Left lung (tissue), 4 donors: ENCODE measurements at regions not wholly inside any gene's neighbourhood (a gene's known extent, or its start where the extent isn't known, plus 50 kb on each side); places are given as distances from the start of the nearest gene placed in this dataset.

Experiments
- ATAC-seq: fragments of 200-7000 bp; cut with Tn5 transposase; one replicate; pipeline ENCODE4 v1.9.1; 2020; ENCODE audit warnings: moderate library complexity
- DNase-seq, 4 donors: peaks; one replicate each; pipeline ENCODE4 v3.0.0-alpha.2; 2013 to 2020
- H3K27ac ChIP-seq, 2 donors: fragments of 200-600 bp; sonication (generic) in 1 of 2; one replicate each; pipeline versions ENCODE4 v1.5.0 to v1.8.0; 2020 to 2021
- H3K27me3 ChIP-seq, 2 donors: fragments of 200-600 bp; sonication (generic) in 1 of 2; one replicate each; pipeline versions ENCODE4 v1.5.0 to v1.8.0; 2020 to 2021
- H3K36me3 ChIP-seq, 2 donors: fragments of 200-600 bp; sonication (generic) in 1 of 2; one replicate each; pipeline versions ENCODE4 v1.5.0 to v1.8.0; 2020 to 2021
- H3K4me1 ChIP-seq, 2 donors: fragments of 200-600 bp; one replicate each; pipeline ENCODE4 v1.8.0; 2021
- H3K4me3 ChIP-seq, 2 donors: fragments of 200-600 bp; sonication (generic) in 1 of 2; one replicate each; pipeline versions ENCODE4 v1.5.0 to v1.8.0; 2020 to 2021; ENCODE audit warnings: mild to moderate bottlenecking in 1 of 2
- H3K9me3 ChIP-seq, 2 donors: fragments of 200-600 bp; sonication (generic) in 1 of 2; one replicate each; pipeline versions ENCODE4 v1.5.0 to v1.8.0; 2020 to 2021
- CTCF ChIP-seq, 2 donors: fragments of 200-600 bp; sonication (generic) in 1 of 2; IDR thresholded peaks; one replicate each; pipeline versions ENCODE4 v1.5.0 to v1.8.0; 2021; ENCODE audit warnings: antibody characterized with exemption in 2 of 2
- intact Hi-C, 2 donors: fragments of 100-400 bp; cut with DNase I; formaldehyde crosslinking; loops; one replicate each; pipeline versions ENCODE4 v1.11.2 to v1.14.2; 2022
- donor health status: DM: no; HTN: yes; CAD: no.
- donor health status: DM: no; HTN: no; CAD: no.

DNA sequence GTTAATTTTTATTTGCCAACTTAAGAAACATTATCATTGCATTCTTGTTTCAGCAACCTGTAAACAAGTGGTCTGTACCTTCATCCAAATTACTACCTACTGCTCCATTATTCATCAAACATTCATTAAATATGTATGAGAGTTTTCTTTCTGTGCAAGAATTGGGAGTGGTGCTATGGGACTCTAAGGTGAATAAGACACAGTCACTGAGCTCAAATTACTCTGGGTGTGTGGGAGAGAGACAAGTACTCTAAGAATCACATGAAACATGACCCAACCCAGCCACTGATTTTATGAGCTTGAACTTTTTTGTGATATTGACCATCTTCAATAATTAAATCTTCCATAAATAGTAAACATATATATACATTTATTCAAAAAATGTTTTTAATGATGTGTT lies 227.2 kb upstream of the TP63 start:
- Histone ChIP-seq H3K4me3 (no peak overlapping the region), H3K27ac (no peak overlapping the region), H3K4me1 (no peaks in the 10 kb centered on the region), H3K9me3 (no peaks in the 10 kb centered on the region), H3K36me3 (no peaks in the 10 kb centered on the region), H3K27me3 (no peaks in the 10 kb centered on the region)
- ATAC-seq (no peak), DNase-seq (no peak)
- intact Hi-C loops: no loop called here
- no peak for TF ChIP-seq CTCF (IDR thresholded peaks at IDR 0.05)

- DNase-seq (no peak), ATAC-seq (no peak)
- no peak overlapping the region for H3K4me3 ChIP-seq
- H3K27me3 ChIP-seq: no peaks in the 10 kb centered on the region
- no peaks in the 10 kb centered on the region for H3K4me1 ChIP-seq
- H3K36me3 ChIP-seq: no peaks in the 10 kb centered on the region
- TF ChIP-seq CTCF (IDR thresholded peaks at IDR 0.05): no peak
- no peak overlapping the region for H3K27ac ChIP-seq
- intact Hi-C loops: no loop called here
- no peaks in the 10 kb centered on the region for H3K9me3 ChIP-seq
These were observed 226.2 kb upstream of the TP63 start for GRCh38 chr3:189404797-189405484.

GRCh38 chr3:189406148-189406547 lies 225.0 kb upstream of the TP63 start:
- H3K27ac ChIP-seq: no peak overlapping the region
- H3K36me3 ChIP-seq: no peaks in the 10 kb centered on the region
- H3K9me3 ChIP-seq: no peaks in the 10 kb centered on the region
- H3K27me3 ChIP-seq: no peaks in the 10 kb centered on the region
- no peak for TF ChIP-seq CTCF (IDR thresholded peaks at IDR 0.05)
- DNase-seq (no peak), ATAC-seq (no peak)
- no peaks in the 10 kb centered on the region for H3K4me1 ChIP-seq
- no peak overlapping the region for H3K4me3 ChIP-seq
- intact Hi-C loops: no loop called here

DNA sequence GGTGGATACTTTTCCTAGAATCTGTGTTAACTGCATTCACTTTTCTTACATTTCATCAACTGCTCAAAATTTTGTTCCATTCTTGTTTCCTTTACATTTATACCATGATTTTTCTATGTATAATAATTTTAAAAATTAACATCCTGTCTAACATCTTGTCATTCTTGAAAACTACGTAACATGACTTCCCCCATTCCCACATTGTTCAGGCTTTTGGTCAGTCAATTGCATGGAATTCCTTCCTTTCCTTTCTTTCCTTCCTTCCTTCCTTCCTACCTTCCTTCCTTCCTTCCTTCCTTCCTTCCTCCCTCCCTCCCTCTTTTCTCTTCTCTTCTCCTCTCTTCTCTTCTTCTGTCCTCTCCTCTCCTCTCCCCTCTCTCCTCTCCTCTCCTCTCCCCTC lies 220.7 kb upstream of the TP63 start:
- DNase-seq (no peak), ATAC-seq (no peak)
- intact Hi-C loops: no loop called here
- no peak for TF ChIP-seq CTCF (IDR thresholded peaks at IDR 0.05)
- no peak overlapping the region for H3K4me3 ChIP-seq
- no peaks in the 10 kb centered on the region for H3K4me1 ChIP-seq
- no peaks in the 10 kb centered on the region for H3K27me3 ChIP-seq
- H3K36me3 ChIP-seq: no peaks in the 10 kb centered on the region
- H3K9me3 ChIP-seq: no peaks in the 10 kb centered on the region
- H3K27ac ChIP-seq: no peak overlapping the region

DNA sequence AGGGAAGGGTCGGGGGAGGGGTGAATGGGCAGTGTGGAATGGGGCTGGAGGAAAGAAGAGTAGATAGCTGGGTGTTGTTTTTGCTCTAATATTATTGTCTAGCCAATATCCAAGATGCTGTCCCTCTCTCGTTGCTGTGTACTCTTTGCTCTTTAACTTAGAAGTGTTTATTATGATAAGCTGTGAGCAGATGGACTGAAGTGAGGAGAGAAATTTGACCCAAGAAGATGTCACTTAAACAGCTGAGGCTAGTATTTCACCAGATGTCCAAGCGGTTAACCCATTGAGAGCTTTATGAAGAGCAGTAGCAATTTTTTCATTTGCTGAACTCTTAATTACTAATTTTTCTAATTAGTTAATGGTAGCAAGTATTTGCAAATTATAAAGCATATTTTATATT lies 212.2 kb upstream of the TP63 start:
- H3K36me3 ChIP-seq: no peaks in the 10 kb centered on the region
- intact Hi-C loops: no loop called here
- no peaks in the 10 kb centered on the region for H3K27me3 ChIP-seq
- no peak overlapping the region for H3K4me3 ChIP-seq
- DNase-seq (peak in 3 of 4 donors; percentile 21 to 51 (median 44)), ATAC-seq (no peak)
- TF ChIP-seq CTCF (IDR thresholded peaks at IDR 0.05): no peak
- H3K9me3 ChIP-seq: no peaks in the 10 kb centered on the region
- no peak overlapping the region for H3K27ac ChIP-seq
- no peaks in the 10 kb centered on the region for H3K4me1 ChIP-seq
